Endodermal cell (in vitro differentiated cells): ENCODE measurements at regions not wholly inside any gene's neighbourhood (a gene's known extent, or its start where the extent isn't known, plus 50 kb on each side); places are given as distances from the start of the nearest gene placed in this dataset.

ENCODE experiments used
- DNase-seq: peaks from one replicate; pipeline ENCODE4 v3.0.0-alpha.2; 2017
- H3K27ac ChIP-seq: 2 replicates; pipeline ENCODE4 v1.5.1; 2013; ENCODE audit warnings: mild to moderate bottlenecking, low read depth, low read length, moderate library complexity
- H3K27me3 ChIP-seq: 2 replicates; pipeline ENCODE4 v1.6.1; 2013; ENCODE audit warnings: mild to moderate bottlenecking, low read length, moderate library complexity; ENCODE audit not compliant: insufficient read depth, control insufficient read depth, poor library complexity, severe bottlenecking
- H3K36me3 ChIP-seq: 2 replicates; pipeline ENCODE4 v1.7.0; 2013; ENCODE audit warnings: mild to moderate bottlenecking, low read length, moderate library complexity; ENCODE audit not compliant: control insufficient read depth, insufficient read depth
- H3K4me1 ChIP-seq: one replicate; pipeline ENCODE4 v1.7.0; 2013; ENCODE audit warnings: low read length; ENCODE audit not compliant: control insufficient read depth, insufficient read depth
- H3K4me3 ChIP-seq: 2 replicates; pipeline ENCODE4 v1.5.1; 2013; ENCODE audit warnings: mild to moderate bottlenecking, low read length, moderate library complexity
- H3K9ac ChIP-seq: 2 replicates; pipeline ENCODE4 v1.6.1; 2013; ENCODE audit warnings: mild to moderate bottlenecking, low read length, moderate library complexity; ENCODE audit not compliant: poor library complexity, severe bottlenecking; ENCODE audit errors: extremely low read depth
- H3K9me3 ChIP-seq: 2 replicates; pipeline ENCODE4 v1.6.1; 2013; ENCODE audit warnings: mild to moderate bottlenecking, low read length, moderate library complexity; ENCODE audit not compliant: control insufficient read depth
- H3K27ac Mint-ChIP-seq: 2 replicates; pipeline ENCODE4 v1.8.0; 2020; ENCODE audit warnings: mixed read lengths
- H3K27me3 Mint-ChIP-seq: 2 replicates; pipeline ENCODE4 v1.8.0; 2021; ENCODE audit warnings: mild to moderate bottlenecking, mixed read lengths; ENCODE audit not compliant: insufficient read depth
- H3K36me3 Mint-ChIP-seq: 2 replicates; pipeline ENCODE4 v1.8.0; 2020; ENCODE audit warnings: low read depth, mixed read lengths
- H3K4me1 Mint-ChIP-seq: 2 replicates; pipeline ENCODE4 v1.8.0; 2020; ENCODE audit warnings: mixed read lengths
- H3K4me3 Mint-ChIP-seq: 2 replicates; pipeline ENCODE4 v1.8.0; 2020; ENCODE audit warnings: mild to moderate bottlenecking, moderate library complexity, mixed read lengths
- H3K9me3 Mint-ChIP-seq: 2 replicates; pipeline ENCODE4 v1.8.0; 2020; ENCODE audit warnings: mild to moderate bottlenecking, mixed read lengths
- CTCF ChIP-seq: fragments of 200-600 bp; sonication (generic); conservative IDR thresholded peaks from 2 replicates; pipeline ENCODE4 v1.5.0; 2021; ENCODE audit warnings: antibody characterized with exemption, mild to moderate bottlenecking
- WGBS, 2 experiments: methylation state at CpG; one replicate each; pipeline versions ENCODE4 v1.1.5 to v1.1.7; 2013; ENCODE audit warnings: missing lambda C conversion rate in 2 of 2, mixed read lengths in 1 of 2; ENCODE audit not compliant: insufficient coverage in 1 of 2, insufficient read length in 1 of 2; 5-methylcytosine and 5-hydroxymethylcytosine counted together

GRCh38 chr14:42565556-42565955 is 958.9 kb downstream of the LRFN5 start:
- H3K4me1 Mint-ChIP-seq, result no peaks in the 10 kb centered on the region
- no peaks in the 10 kb centered on the region for H3K4me1 ChIP-seq
- TF ChIP-seq CTCF, result no peak

GRCh38 chr14:42563313-42563712 is 956.6 kb downstream of the LRFN5 start:
- H3K4me3 Mint-ChIP-seq, result no peak overlapping the region
- H3K9ac ChIP-seq, result no peak overlapping the region
- H3K9me3 ChIP-seq, result no peaks in the 10 kb centered on the region
- H3K4me1 Mint-ChIP-seq, result no peaks in the 10 kb centered on the region
- H3K36me3 ChIP-seq, result no peaks in the 10 kb centered on the region
- no peak overlapping the region for H3K27ac ChIP-seq
- no peak for TF ChIP-seq CTCF
- no peaks in the 10 kb centered on the region for H3K36me3 Mint-ChIP-seq
- DNase-seq, result no peak
- peaks cover 2% of the 10 kb centered on the region for H3K9me3 Mint-ChIP-seq
- no peaks in the 10 kb centered on the region for H3K27me3 ChIP-seq
- no peaks in the 10 kb centered on the region for H3K4me1 ChIP-seq
- H3K4me3 ChIP-seq, result no peak overlapping the region
- no peak overlapping the region for H3K27ac Mint-ChIP-seq
- H3K27me3 Mint-ChIP-seq, result no peaks in the 10 kb centered on the region

More at GRCh38 chr14:42565556-42565955, 958.9 kb downstream of the LRFN5 start:
- no peak for DNase-seq
- H3K36me3 ChIP-seq, result no peaks in the 10 kb centered on the region
- Mint-ChIP-seq H3K36me3 (no peaks in the 10 kb centered on the region), H3K9me3 (peaks cover 4% of the 10 kb centered on the region), H3K27me3 (no peaks in the 10 kb centered on the region), H3K4me3 (no peak overlapping the region), H3K27ac (no peak overlapping the region)
- H3K9ac ChIP-seq, result no peak overlapping the region
- H3K4me3 ChIP-seq, result no peak overlapping the region
- no peaks in the 10 kb centered on the region for H3K27me3 ChIP-seq
- no peak overlapping the region for H3K27ac ChIP-seq
- no peaks in the 10 kb centered on the region for H3K9me3 ChIP-seq

DNA sequence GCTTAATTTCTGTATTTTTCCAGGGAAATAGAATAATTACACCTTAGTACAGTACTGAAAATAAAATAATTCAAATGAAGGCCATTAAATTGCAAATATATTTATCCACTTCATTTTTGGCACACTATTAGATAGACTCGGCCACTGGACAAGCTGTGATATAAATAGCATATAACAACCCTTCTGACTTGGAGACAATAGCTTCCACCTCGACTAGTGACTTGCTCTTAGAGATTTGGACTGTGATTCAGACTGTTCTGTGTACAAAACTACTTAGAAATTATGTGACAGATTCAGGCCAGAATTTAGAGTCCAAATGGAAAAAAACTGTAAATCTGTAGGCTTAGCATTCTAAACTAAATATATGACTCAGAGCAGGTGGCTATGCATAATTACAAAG is 949.9 kb downstream of the LRFN5 start:
- Mint-ChIP-seq H3K4me3 (no peak overlapping the region), H3K9me3 (no peaks in the 10 kb centered on the region), H3K27me3 (no peaks in the 10 kb centered on the region), H3K36me3 (no peaks in the 10 kb centered on the region), H3K27ac (no peak overlapping the region), H3K4me1 (no peaks in the 10 kb centered on the region)
- Histone ChIP-seq H3K9me3 (no peaks in the 10 kb centered on the region), H3K36me3 (no peaks in the 10 kb centered on the region), H3K27ac (no peak overlapping the region), H3K27me3 (no peaks in the 10 kb centered on the region), H3K9ac (no peak overlapping the region), H3K4me1 (no peaks in the 10 kb centered on the region), H3K4me3 (no peak overlapping the region)
- no peak for TF ChIP-seq CTCF
- WGBS, 2 experiments, result 89 to 100% methylated on average over 1 to 2 of the region's 2 CpGs
- DNase-seq, result no peak
